GM12891 (cell line): ENCODE measurements at regions not wholly inside any gene's neighbourhood (a gene's known extent, or its start where the extent isn't known, plus 50 kb on each side); places are given as distances from the start of the nearest gene placed in this dataset.

ENCODE experiments used
- PAX5 ChIP-seq: IDR thresholded peaks from 2 replicates; pipeline ENCODE4 v1.6.1; 2011; ENCODE audit warnings: low read length, moderate library complexity, mild to moderate bottlenecking; ENCODE audit not compliant: insufficient read depth, severe bottlenecking
- POLR2A ChIP-seq: IDR thresholded peaks from 2 replicates; pipeline ENCODE4 v1.6.1; 2011; ENCODE audit warnings: low read depth, low read length, control low read depth
- POLR2AphosphoS5 ChIP-seq: IDR thresholded peaks from 2 replicates; pipeline ENCODE4 v1.6.1; 2011; ENCODE audit warnings: low read depth, low read length, control low read depth
- POU2F2 ChIP-seq: IDR thresholded peaks from 2 replicates; pipeline ENCODE4 v1.6.1; 2011; ENCODE audit warnings: low read depth, mild to moderate bottlenecking, control low read depth, low read length, moderate library complexity
- SPI1 ChIP-seq: IDR thresholded peaks from 2 replicates; pipeline ENCODE4 v1.6.1; 2011; ENCODE audit warnings: low read depth, low read length, control low read depth
- TAF1 ChIP-seq: IDR thresholded peaks from 2 replicates; pipeline ENCODE4 v1.6.1; 2011; ENCODE audit warnings: low read depth, low read length, control low read depth

- TF ChIP-seq POLR2AphosphoS5 (no peak), POLR2A (no peak), POU2F2 (no peak), PAX5 (no peak), SPI1 (no peak), TAF1 (no peak)
Measured at GRCh38 chr6:90372450-90372849, 75.8 kb upstream of the BACH2 start.
